PC-9 (cell line): ENCODE measurements at regions not wholly inside any gene's neighbourhood (a gene's known extent, or its start where the extent isn't known, plus 50 kb on each side); places are given as distances from the start of the nearest gene placed in this dataset.

ENCODE experiments used
- BruUV-seq: library from RNA; stranded (reverse); fragments of 400-500 nt; replicated peaks from 2 replicates; lab custom pipeline; 2021; lab: Mats Ljungman, UMichigan
- CTCF ChIA-PET: fragments of 300-600 bp; sonication (Branson Sonifier 250); formaldehyde crosslinking; loops from one replicate; lab custom pipeline; 2022; ENCODE audit warnings: antibody characterized with exemption; lab: Charles Lee
- POLR2A ChIA-PET: fragments of 300-600 bp; sonication (Branson Sonifier 250); formaldehyde crosslinking; loops from one replicate; lab custom pipeline; 2022; ENCODE audit warnings: antibody characterized with exemption; ENCODE audit not compliant: unreplicated experiment; lab: Charles Lee
- DNase-seq, 2 experiments: peaks; one replicate each; pipeline versions ENCODE4 v3.0.0 to v3.0.0-alpha.2; 2015 to 2022; ENCODE audit warnings: mixed read lengths in 1 of 2
- H2AFZ ChIP-seq: fragments of 200-600 bp; sonication (generic); 2 replicates; pipeline ENCODE4 v1.8.1; 2017; ENCODE audit warnings: antibody characterized with exemption
- H3F3A ChIP-seq: fragments of 200-600 bp; sonication (generic); 2 replicates; pipeline ENCODE4 v1.8.1; 2017; ENCODE audit warnings: antibody characterized with exemption, mild to moderate bottlenecking, low read depth; ENCODE audit not compliant: insufficient read depth
- H3K27ac ChIP-seq: fragments of 200-600 bp; sonication (generic); 2 replicates; pipeline ENCODE4 v1.6.1; 2016; ENCODE audit warnings: mixed run types
- H3K27me3 ChIP-seq: fragments of 200-600 bp; sonication (generic); 2 replicates; pipeline ENCODE4 v1.6.1; 2016; ENCODE audit warnings: low read depth, mixed run types; ENCODE audit not compliant: insufficient read depth
- H3K36me3 ChIP-seq: fragments of 200-600 bp; sonication (generic); 2 replicates; pipeline ENCODE4 v1.6.1; 2016; ENCODE audit warnings: low read depth, mixed run types
- H3K4me1 ChIP-seq: fragments of 200-600 bp; sonication (generic); replicated peaks from 2 replicates; pipeline ENCODE4 v1.6.1; 2016; ENCODE audit warnings: mixed run types; ENCODE audit not compliant: insufficient read depth
- H3K4me2 ChIP-seq: fragments of 200-600 bp; sonication (generic); 2 replicates; pipeline ENCODE4 v1.6.1; 2017; ENCODE audit warnings: mixed run types
- H3K4me3 ChIP-seq: fragments of 200-600 bp; sonication (generic); 2 replicates; pipeline ENCODE4 v1.6.1; 2016; ENCODE audit warnings: mixed run types
- H3K79me2 ChIP-seq: fragments of 200-600 bp; sonication (generic); 2 replicates; pipeline ENCODE4 v1.6.1; 2017; ENCODE audit warnings: low read depth, mixed run types
- H3K9me2 ChIP-seq: fragments of 200-600 bp; sonication (generic); 2 replicates; pipeline ENCODE4 v1.8.1; 2017; ENCODE audit warnings: mild to moderate bottlenecking; ENCODE audit not compliant: insufficient read depth
- H3K9me3 ChIP-seq: fragments of 200-600 bp; sonication (generic); 2 replicates; pipeline ENCODE4 v1.8.1; 2016; ENCODE audit warnings: low read depth; ENCODE audit not compliant: insufficient read depth
- H4K20me1 ChIP-seq: fragments of 200-600 bp; sonication (generic); 2 replicates; pipeline ENCODE4 v1.8.1; 2017; ENCODE audit not compliant: insufficient read depth
- CTCF ChIP-seq: fragments of 200-600 bp; sonication (generic); conservative IDR thresholded peaks from 2 replicates; pipeline ENCODE4 v1.6.1; 2017; ENCODE audit warnings: mixed run types, antibody characterized with exemption, mild to moderate bottlenecking, moderate library complexity
- EZH2 ChIP-seq: fragments of 200-600 bp; sonication (generic); IDR thresholded peaks from 2 replicates; pipeline ENCODE4 v1.8.0; 2017; ENCODE audit warnings: antibody characterized with exemption, low read depth
- intact Hi-C: fragments of 100-400 bp; cut with micrococcal nuclease; formaldehyde crosslinking; loops from one replicate; pipeline ENCODE4 v1.10.0; 2022; ENCODE audit not compliant: unreplicated experiment

GRCh38 chr4:138832563-138832962 is 183.0 kb upstream of the NOCT start:
- DNase-seq = no peak
- Histone ChIP-seq H3K27me3 (no peaks in the 10 kb centered on the region), H3K36me3 (no peaks in the 10 kb centered on the region), H3K27ac (no peak overlapping the region), H2AFZ (no peak overlapping the region), H3K79me2 (no peaks in the 10 kb centered on the region), H4K20me1 (no peaks in the 10 kb centered on the region), H3K4me3 (no peak overlapping the region), H3F3A (no peaks in the 10 kb centered on the region), H3K9me3 (no peaks in the 10 kb centered on the region), H3K9me2 (no peaks in the 10 kb centered on the region), H3K4me1 (no peaks in the 10 kb centered on the region), H3K4me2 (no peak overlapping the region)
- BruUV-seq = no TSS peak
- POLR2A ChIA-PET = no interaction called here
- CTCF ChIA-PET = no interaction called here
- no peak for TF ChIP-seq CTCF
- no peak for TF ChIP-seq EZH2
- intact Hi-C loops = no loop called here

- Histone ChIP-seq H4K20me1 (no peaks in the 10 kb centered on the region), H3K4me1 (no peaks in the 10 kb centered on the region), H3K36me3 (no peaks in the 10 kb centered on the region), H3K79me2 (no peaks in the 10 kb centered on the region), H3K27me3 (no peaks in the 10 kb centered on the region), H3F3A (no peaks in the 10 kb centered on the region), H3K27ac (no peak overlapping the region), H3K4me2 (no peak overlapping the region), H3K9me3 (no peaks in the 10 kb centered on the region), H3K4me3 (no peak overlapping the region), H3K9me2 (no peaks in the 10 kb centered on the region), H2AFZ (no peak overlapping the region)
- BruUV-seq = no TSS peak
- CTCF ChIA-PET = no interaction called here
- intact Hi-C loops = no loop called here
- TF ChIP-seq EZH2 (no peak), CTCF (no peak)
- POLR2A ChIA-PET = no interaction called here
- DNase-seq = no peak
Measured at GRCh38 chr4:138831948-138832347, 183.6 kb upstream of the NOCT start.

- CTCF ChIA-PET = no interaction called here
Measured at GRCh38 chr4:138828926-138829325, 186.7 kb upstream of the NOCT start.

More at GRCh38 chr4:138828926-138829325, 186.7 kb upstream of the NOCT start:
- BruUV-seq = no TSS peak
- POLR2A ChIA-PET = no interaction called here
- no peak overlapping the region for H3K4me2 ChIP-seq
- no peaks in the 10 kb centered on the region for H3K79me2 ChIP-seq
- intact Hi-C loops = no loop called here
- TF ChIP-seq CTCF (no peak), EZH2 (no peak)
- no peaks in the 10 kb centered on the region for H3K27me3 ChIP-seq
- no peaks in the 10 kb centered on the region for H3K4me1 ChIP-seq
- H3K9me2 ChIP-seq = no peaks in the 10 kb centered on the region
- H3K36me3 ChIP-seq = no peaks in the 10 kb centered on the region
- no peak overlapping the region for H2AFZ ChIP-seq
- H4K20me1 ChIP-seq = no peaks in the 10 kb centered on the region
- no peak overlapping the region for H3K27ac ChIP-seq
- no peaks in the 10 kb centered on the region for H3F3A ChIP-seq
- H3K4me3 ChIP-seq = no peak overlapping the region
- no peaks in the 10 kb centered on the region for H3K9me3 ChIP-seq
- DNase-seq = no peak
